Activated CD4-positive, alpha-beta memory T cell treated with anti-CD3 and anti-CD28 coated beads for 36 hours (primary cell): ENCODE measurements at regions not wholly inside any gene's neighbourhood (a gene's known extent, or its start where the extent isn't known, plus 50 kb on each side); places are given as distances from the start of the nearest gene placed in this dataset.

ENCODE experiments used
- CTCF ChIA-PET: fragments of 350-600 bp; sonication (Branson Sonifier 250); formaldehyde crosslinking; loops from one replicate; lab custom pipeline; 2021; ENCODE audit warnings: antibody characterized with exemption, inconsistent platforms; lab: Charles Lee
- POLR2A ChIA-PET: fragments of 350-600 bp; sonication (Branson Sonifier 250); formaldehyde crosslinking; loops from one replicate; lab custom pipeline; 2021; ENCODE audit warnings: antibody characterized with exemption; lab: Charles Lee
- DNase-seq: peaks from one replicate; pipeline ENCODE4 v3.0.0-alpha.2; 2020
- H3K27ac Mint-ChIP-seq: one replicate; pipeline ENCODE4 v1.8.0; 2021; ENCODE audit warnings: mixed read lengths
- H3K27me3 Mint-ChIP-seq: one replicate; pipeline ENCODE4 v1.8.0; 2021; ENCODE audit warnings: mixed read lengths
- H3K36me3 Mint-ChIP-seq: one replicate; pipeline ENCODE4 v1.8.0; 2021; ENCODE audit warnings: mixed read lengths
- H3K4me1 Mint-ChIP-seq: one replicate; pipeline ENCODE4 v1.8.0; 2021; ENCODE audit warnings: low read depth, mixed read lengths
- H3K4me3 Mint-ChIP-seq: one replicate; pipeline ENCODE4 v1.8.0; 2021; ENCODE audit warnings: mild to moderate bottlenecking, mixed read lengths
- H3K9me3 Mint-ChIP-seq: one replicate; pipeline ENCODE4 v1.8.0; 2021; ENCODE audit warnings: mixed read lengths
- intact Hi-C: fragments of 100-400 bp; cut with micrococcal nuclease; formaldehyde crosslinking; loops from one replicate; pipeline ENCODE4 v1.15.1; 2023

GRCh38 chr5:74357827-74358226 lies 282.7 kb downstream of the ENC1 start:
- Mint-ChIP-seq H3K36me3 (no peaks in the 10 kb centered on the region), H3K27me3 (no peaks in the 10 kb centered on the region), H3K4me1 (no peaks in the 10 kb centered on the region), H3K27ac (no peak overlapping the region), H3K9me3 (no peaks in the 10 kb centered on the region), H3K4me3 (no peak overlapping the region)
- POLR2A ChIA-PET = no interaction called here
- no peak for DNase-seq
- CTCF ChIA-PET = no interaction called here
- intact Hi-C loops = no loop called here

GRCh38 chr5:74356009-74356695 lies 284.4 kb downstream of the ENC1 start:
- Mint-ChIP-seq H3K27me3 (peaks cover 6% of the 10 kb centered on the region), H3K4me1 (no peaks in the 10 kb centered on the region), H3K36me3 (no peaks in the 10 kb centered on the region), H3K27ac (no peak overlapping the region), H3K9me3 (no peaks in the 10 kb centered on the region), H3K4me3 (no peak overlapping the region)
- DNase-seq = no peak
- ChIA-PET POLR2A (no interaction called here), CTCF (no interaction called here)
- intact Hi-C loops = no loop called here

GRCh38 chr5:74355041-74355824 lies 285.3 kb downstream of the ENC1 start:
- peaks cover 6% of the 10 kb centered on the region for H3K27me3 Mint-ChIP-seq
- POLR2A ChIA-PET = no interaction called here
- CTCF ChIA-PET = no interaction called here
- no peaks in the 10 kb centered on the region for H3K36me3 Mint-ChIP-seq
- H3K27ac Mint-ChIP-seq = no peak overlapping the region
- no peaks in the 10 kb centered on the region for H3K4me1 Mint-ChIP-seq
- DNase-seq = no peak
- no peaks in the 10 kb centered on the region for H3K9me3 Mint-ChIP-seq
- intact Hi-C loops = no loop called here
- H3K4me3 Mint-ChIP-seq = no peak overlapping the region

- DNase-seq = no peak
- CTCF ChIA-PET = no interaction called here
- no peaks in the 10 kb centered on the region for H3K9me3 Mint-ChIP-seq
- H3K27ac Mint-ChIP-seq = no peak overlapping the region
- intact Hi-C loops = no loop called here
- POLR2A ChIA-PET = no interaction called here
- no peaks in the 10 kb centered on the region for H3K36me3 Mint-ChIP-seq
- H3K4me3 Mint-ChIP-seq = no peak overlapping the region
- no peaks in the 10 kb centered on the region for H3K4me1 Mint-ChIP-seq
- peaks cover 13% of the 10 kb centered on the region for H3K27me3 Mint-ChIP-seq
These were observed 288.3 kb downstream of the ENC1 start for GRCh38 chr5:74352256-74352655.

- H3K27me3 Mint-ChIP-seq = peaks cover 10% of the 10 kb centered on the region
- ChIA-PET CTCF (no interaction called here), POLR2A (no interaction called here)
- no peak overlapping the region for H3K4me3 Mint-ChIP-seq
- H3K9me3 Mint-ChIP-seq = peaks cover 6% of the 10 kb centered on the region
- H3K36me3 Mint-ChIP-seq = no peaks in the 10 kb centered on the region
- no peaks in the 10 kb centered on the region for H3K4me1 Mint-ChIP-seq
- intact Hi-C loops = no loop called here
- no peak overlapping the region for H3K27ac Mint-ChIP-seq
- DNase-seq = no peak
These were observed 297.4 kb downstream of the ENC1 start for GRCh38 chr5:74342948-74343682.

- H3K4me3 Mint-ChIP-seq = no peak overlapping the region
- POLR2A ChIA-PET = no interaction called here
- peaks cover 10% of the 10 kb centered on the region for H3K27me3 Mint-ChIP-seq
- no peaks in the 10 kb centered on the region for H3K36me3 Mint-ChIP-seq
- CTCF ChIA-PET = interaction anchor here (0.6 kb wide), 1 partner anchor 106 kb away, joined by 3 read pairs; no protein-coding TSS in a partner anchor
- H3K4me1 Mint-ChIP-seq = no peaks in the 10 kb centered on the region
- H3K27ac Mint-ChIP-seq = no peak overlapping the region
- DNase-seq = no peak
- H3K9me3 Mint-ChIP-seq = peaks cover 6% of the 10 kb centered on the region
- intact Hi-C loops = no loop called here
These were observed 298.3 kb downstream of the ENC1 start for GRCh38 chr5:74342182-74342581.

- intact Hi-C loops = no loop called here
- Mint-ChIP-seq H3K4me1 (no peaks in the 10 kb centered on the region), H3K36me3 (no peaks in the 10 kb centered on the region), H3K27ac (no peak overlapping the region), H3K9me3 (peaks cover 3% of the 10 kb centered on the region), H3K4me3 (no peak overlapping the region), H3K27me3 (peaks cover 5% of the 10 kb centered on the region)
- ChIA-PET CTCF (no interaction called here), POLR2A (no interaction called here)
- DNase-seq = no peak
These were observed 299.3 kb downstream of the ENC1 start for GRCh38 chr5:74341221-74341620.

GRCh38 chr5:74340476-74340875 lies 300.1 kb downstream of the ENC1 start:
- no peak overlapping the region for H3K27ac Mint-ChIP-seq
- H3K4me1 Mint-ChIP-seq = no peaks in the 10 kb centered on the region
- ChIA-PET POLR2A (no interaction called here), CTCF (no interaction called here)
- H3K9me3 Mint-ChIP-seq = no peaks in the 10 kb centered on the region
- H3K4me3 Mint-ChIP-seq = no peak overlapping the region
- DNase-seq = no peak
- peaks cover 3% of the 10 kb centered on the region for H3K27me3 Mint-ChIP-seq
- intact Hi-C loops = no loop called here
- no peaks in the 10 kb centered on the region for H3K36me3 Mint-ChIP-seq

GRCh38 chr5:74337984-74338310 lies 302.6 kb downstream of the ENC1 start:
- Mint-ChIP-seq H3K4me3 (no peak overlapping the region), H3K27me3 (peaks cover 21% of the 10 kb centered on the region), H3K36me3 (no peaks in the 10 kb centered on the region), H3K9me3 (no peaks in the 10 kb centered on the region), H3K4me1 (no peaks in the 10 kb centered on the region), H3K27ac (no peak overlapping the region)
- ChIA-PET CTCF (no interaction called here), POLR2A (no interaction called here)
- DNase-seq = no peak
- intact Hi-C loops = no loop called here

GRCh38 chr5:74337254-74337983 lies 303.1 kb downstream of the ENC1 start:
- ChIA-PET CTCF (no interaction called here), POLR2A (no interaction called here)
- Mint-ChIP-seq H3K4me1 (no peaks in the 10 kb centered on the region), H3K27me3 (peaks cover 21% of the 10 kb centered on the region), H3K4me3 (no peak overlapping the region), H3K27ac (no peak overlapping the region), H3K9me3 (no peaks in the 10 kb centered on the region), H3K36me3 (no peaks in the 10 kb centered on the region)
- intact Hi-C loops = no loop called here
- DNase-seq = no peak

- no peak overlapping the region for H3K4me3 Mint-ChIP-seq
- no peaks in the 10 kb centered on the region for H3K4me1 Mint-ChIP-seq
- POLR2A ChIA-PET = no interaction called here
- H3K27ac Mint-ChIP-seq = no peak overlapping the region
- H3K9me3 Mint-ChIP-seq = no peaks in the 10 kb centered on the region
- intact Hi-C loops = no loop called here
- DNase-seq = no peak
- CTCF ChIA-PET = interaction anchor here (0.7 kb wide), 1 partner anchor 13 kb away, joined by 3 read pairs; no protein-coding TSS in a partner anchor
- peaks cover 22% of the 10 kb centered on the region for H3K27me3 Mint-ChIP-seq
- H3K36me3 Mint-ChIP-seq = no peaks in the 10 kb centered on the region
These were observed 304.2 kb downstream of the ENC1 start for GRCh38 chr5:74336297-74336696.
